GM21390 (cell line): ENCODE measurements at regions not wholly inside any gene's neighbourhood (a gene's known extent, or its start where the extent isn't known, plus 50 kb on each side); places are given as distances from the start of the nearest gene placed in this dataset.

Experiments
- ATAC-seq: cut with Tn5 transposase; IDR thresholded peaks from one replicate; pipeline ENCODE4 v1.9.1; 2021; ENCODE audit not compliant: unreplicated experiment

- ATAC-seq: no peak
Measured at GRCh38 chrX:96311366-96311765, 373.3 kb upstream of the DIAPH2 start.

- no peak for ATAC-seq
Measured at GRCh38 chrX:96314985-96315384, 369.7 kb upstream of the DIAPH2 start.

GRCh38 chrX:96361844-96362243 lies 322.8 kb upstream of the DIAPH2 start:
- ATAC-seq: no peak

- ATAC-seq: peak; percentile 74
Measured at GRCh38 chrX:96372313-96373046, 312.2 kb upstream of the DIAPH2 start.

- no peak for ATAC-seq
Measured at GRCh38 chrX:96373047-96373355, 311.6 kb upstream of the DIAPH2 start.

- ATAC-seq: no peak
Measured at GRCh38 chrX:96376266-96376665, 308.4 kb upstream of the DIAPH2 start.

GRCh38 chrX:96379951-96380350 lies 304.7 kb upstream of the DIAPH2 start:
- no peak for ATAC-seq

GRCh38 chrX:96382018-96382417 lies 302.6 kb upstream of the DIAPH2 start:
- ATAC-seq: no peak

- ATAC-seq: no peak
Measured at GRCh38 chrX:96383428-96383827, 301.2 kb upstream of the DIAPH2 start.

- no peak for ATAC-seq
Measured at GRCh38 chrX:96386325-96386724, 298.3 kb upstream of the DIAPH2 start.

- no peak for ATAC-seq
Measured at GRCh38 chrX:96386981-96387380, 297.7 kb upstream of the DIAPH2 start.

GRCh38 chrX:96387801-96388200 lies 296.8 kb upstream of the DIAPH2 start:
- ATAC-seq: no peak

- ATAC-seq: no peak
Measured at GRCh38 chrX:96389281-96390047, 295.2 kb upstream of the DIAPH2 start.

GRCh38 chrX:96394598-96394997 lies 290.0 kb upstream of the DIAPH2 start:
- ATAC-seq: no peak

GRCh38 chrX:96403446-96403845 lies 281.2 kb upstream of the DIAPH2 start:
- no peak for ATAC-seq

- ATAC-seq: no peak
Measured at GRCh38 chrX:96405842-96406241, 278.8 kb upstream of the DIAPH2 start.

GRCh38 chrX:96407072-96407471 lies 277.6 kb upstream of the DIAPH2 start:
- ATAC-seq: no peak

GRCh38 chrX:96407501-96407900 lies 277.1 kb upstream of the DIAPH2 start:
- no peak for ATAC-seq

- ATAC-seq: no peak
Measured at GRCh38 chrX:96407981-96408380, 276.7 kb upstream of the DIAPH2 start.

GRCh38 chrX:96410927-96411326 lies 273.7 kb upstream of the DIAPH2 start:
- ATAC-seq: no peak

- ATAC-seq: no peak
Measured at GRCh38 chrX:96417695-96418094, 266.9 kb upstream of the DIAPH2 start.

- ATAC-seq: no peak
Measured at GRCh38 chrX:96424007-96424406, 260.6 kb upstream of the DIAPH2 start.

GRCh38 chrX:96425200-96425599 lies 259.4 kb upstream of the DIAPH2 start:
- no peak for ATAC-seq
